Stimulated activated CD4-positive, alpha-beta T cell treated with anti-CD3 and anti-CD28 coated beads, Interleukin-12 subunit alpha, Interleukin-12 subunit beta, amount 100 ng/mL, for 4 hours (primary cell): ENCODE measurements at regions not wholly inside any gene's neighbourhood (a gene's known extent, or its start where the extent isn't known, plus 50 kb on each side); places are given as distances from the start of the nearest gene placed in this dataset.
"Not testable (repeated sequence)": the region's sequence is repeated elsewhere in the genome, so short reads cannot be mapped to it uniquely, and the experiment has no call there.

ENCODE experiments used
- DNase-seq: peaks from one replicate; pipeline ENCODE4 v3.0.0-alpha.2; 2020

- DNase-seq: no peak
Observed at GRCh38 chr2:234405462-234405861, 91.4 kb downstream of the ARL4C start.

GRCh38 chr2:234404957-234405356, 91.9 kb downstream of the ARL4C start:
- DNase-seq: no peak

- DNase-seq: no peak
Observed at GRCh38 chr2:234403751-234404150, 93.1 kb downstream of the ARL4C start.

- no peak for DNase-seq
Observed at GRCh38 chr2:234403074-234403473, 93.8 kb downstream of the ARL4C start.

- no peak for DNase-seq
Observed at GRCh38 chr2:234401426-234401825, 95.5 kb downstream of the ARL4C start.

- DNase-seq: no peak
Observed at GRCh38 chr2:234399451-234400246, 97.2 kb downstream of the ARL4C start.

- DNase-seq: no peak
Observed at GRCh38 chr2:234398531-234398930, 98.3 kb downstream of the ARL4C start.

- no peak for DNase-seq
Observed at GRCh38 chr2:234395891-234396420, 100.9 kb downstream of the ARL4C start.

GRCh38 chr2:234394450-234394849, 102.4 kb downstream of the ARL4C start:
- DNase-seq: no peak

- DNase-seq: no peak
Observed at GRCh38 chr2:234393354-234393753, 103.5 kb downstream of the ARL4C start.

GRCh38 chr2:234392041-234392615, 104.8 kb downstream of the ARL4C start:
- DNase-seq: no peak

GRCh38 chr2:234391625-234392024, 105.3 kb downstream of the ARL4C start:
- no peak for DNase-seq

- not testable (repeated sequence) for DNase-seq
Observed at GRCh38 chr2:234389661-234390060, 107.2 kb downstream of the ARL4C start.

GRCh38 chr2:234388591-234388990, 108.3 kb downstream of the ARL4C start:
- DNase-seq: no peak

GRCh38 chr2:234386971-234387370, 109.9 kb downstream of the ARL4C start:
- DNase-seq: no peak

- DNase-seq: no peak
Observed at GRCh38 chr2:234382131-234382530, 114.8 kb downstream of the ARL4C start.

GRCh38 chr2:234378958-234379357, 117.9 kb downstream of the ARL4C start:
- DNase-seq: not testable (repeated sequence)

- DNase-seq: no peak
Observed at GRCh38 chr2:234378440-234378839, 118.4 kb downstream of the ARL4C start.

- no peak for DNase-seq
Observed at GRCh38 chr2:234377761-234378391, 119.0 kb downstream of the ARL4C start.

- DNase-seq: no peak
Observed at GRCh38 chr2:234376229-234376628, 120.7 kb downstream of the ARL4C start.

GRCh38 chr2:234375176-234375880, 121.6 kb downstream of the ARL4C start:
- no peak for DNase-seq

- DNase-seq: no peak
Observed at GRCh38 chr2:234374736-234375135, 122.1 kb downstream of the ARL4C start.

GRCh38 chr2:234374150-234374508, 122.8 kb downstream of the ARL4C start:
- no peak for DNase-seq
